GM23338 (cell line): ENCODE measurements at regions not wholly inside any gene's neighbourhood (a gene's known extent, or its start where the extent isn't known, plus 50 kb on each side); places are given as distances from the start of the nearest gene placed in this dataset.

Source experiments
- ATAC-seq: fragments of 200-7000 bp; cut with Tn5 transposase; 3 replicates; pipeline ENCODE4 v1.9.1; 2020
- DNase-seq: peaks from one replicate; pipeline ENCODE4 v3.0.0-alpha.2; 2015; ENCODE audit warnings: low spot score
- H2AFZ ChIP-seq: fragments of 200-600 bp; sonication (generic); 2 replicates; pipeline ENCODE4 v1.8.0; 2016; ENCODE audit warnings: antibody characterized with exemption, mild to moderate bottlenecking, moderate library complexity
- H3F3A ChIP-seq: fragments of 200-600 bp; sonication (generic); replicated peaks from 2 replicates; pipeline ENCODE4 v1.8.0; 2017; ENCODE audit warnings: antibody characterized with exemption, mixed run types, low read depth
- H3K27ac ChIP-seq: fragments of 200-600 bp; sonication (generic); 2 replicates; pipeline ENCODE4 v1.6.1; 2016; ENCODE audit warnings: low read depth
- H3K27me3 ChIP-seq: fragments of 200-600 bp; sonication (generic); 2 replicates; pipeline ENCODE4 v1.8.0; 2016; ENCODE audit warnings: mild to moderate bottlenecking, mixed run types, moderate library complexity; ENCODE audit not compliant: insufficient read depth
- H3K36me3 ChIP-seq: fragments of 200-600 bp; sonication (generic); 2 replicates; pipeline ENCODE4 v1.8.0; 2016; ENCODE audit warnings: mild to moderate bottlenecking; ENCODE audit not compliant: insufficient read depth
- H3K4me1 ChIP-seq: fragments of 200-600 bp; sonication (generic); 2 replicates; pipeline ENCODE4 v1.8.0; 2016; ENCODE audit warnings: mild to moderate bottlenecking, moderate library complexity; ENCODE audit not compliant: insufficient read depth
- H3K4me2 ChIP-seq: fragments of 200-600 bp; sonication (generic); 2 replicates; pipeline ENCODE4 v1.7.1; 2017; ENCODE audit warnings: mixed run types
- H3K4me3 ChIP-seq: fragments of 200-600 bp; sonication (generic); 2 replicates; pipeline ENCODE4 v1.6.1; 2016; ENCODE audit warnings: mixed run types
- H3K79me2 ChIP-seq: fragments of 200-600 bp; sonication (generic); replicated peaks from 2 replicates; pipeline ENCODE4 v1.8.0; 2017; ENCODE audit warnings: mild to moderate bottlenecking; ENCODE audit not compliant: insufficient read depth
- H3K9me2 ChIP-seq: fragments of 200-600 bp; sonication (generic); 2 replicates; pipeline ENCODE4 v1.8.0; 2017; ENCODE audit not compliant: insufficient read depth
- H4K20me1 ChIP-seq: fragments of 200-600 bp; sonication (generic); replicated peaks from 2 replicates; pipeline ENCODE4 v1.8.0; 2017; ENCODE audit warnings: mild to moderate bottlenecking; ENCODE audit not compliant: insufficient read depth
- H3K27ac Mint-ChIP-seq: 2 replicates; pipeline ENCODE4 v1.8.0; 2020; ENCODE audit warnings: inconsistent platforms, mild to moderate bottlenecking, moderate library complexity, mixed read lengths
- H3K27me3 Mint-ChIP-seq: 3 replicates; pipeline ENCODE4 v1.8.0; 2022; ENCODE audit warnings: low read depth, mild to moderate bottlenecking, moderate library complexity, mixed read lengths, inconsistent platforms; ENCODE audit not compliant: insufficient read depth, poor library complexity
- H3K36me3 Mint-ChIP-seq: 3 replicates; pipeline ENCODE4 v1.8.0; 2021; ENCODE audit warnings: low read depth, mild to moderate bottlenecking, inconsistent platforms, moderate library complexity, mixed read lengths
- H3K4me1 Mint-ChIP-seq: 3 replicates; pipeline ENCODE4 v1.8.0; 2020; ENCODE audit warnings: mild to moderate bottlenecking, inconsistent platforms, mixed read lengths
- H3K4me3 Mint-ChIP-seq: 3 replicates; pipeline ENCODE4 v1.8.0; 2021; ENCODE audit warnings: moderate library complexity, mild to moderate bottlenecking, inconsistent platforms, mixed read lengths
- H3K9me3 Mint-ChIP-seq: 3 replicates; pipeline ENCODE4 v1.8.0; 2020; ENCODE audit warnings: moderate library complexity, mild to moderate bottlenecking, inconsistent platforms, mixed read lengths
- CREB1 ChIP-seq: fragments of 250-450 bp; sonication (Bioruptor Pico); IDR thresholded peaks from 2 replicates; pipeline ENCODE4 v1.5.0; 2020; ENCODE audit warnings: low read depth, mild to moderate bottlenecking, moderate library complexity
- ETS1 ChIP-seq: IDR thresholded peaks from 2 replicates; pipeline ENCODE4 v1.6.1; 2016; ENCODE audit warnings: antibody characterized with exemption
- EZH2 ChIP-seq: fragments of 200-600 bp; sonication (generic); IDR thresholded peaks from one replicate; pipeline ENCODE4 v1.8.0; 2017; ENCODE audit warnings: antibody characterized with exemption, mild to moderate bottlenecking, low read depth; ENCODE audit not compliant: unreplicated experiment
- EZH2phosphoT487 ChIP-seq: fragments of 200-600 bp; sonication (generic); IDR thresholded peaks from one replicate; pipeline ENCODE4 v1.8.1; 2018; ENCODE audit warnings: antibody characterized with exemption; ENCODE audit not compliant: unreplicated experiment
- JUNB ChIP-seq: IDR thresholded peaks from one replicate; pipeline ENCODE4 v1.6.1; 2016; ENCODE audit warnings: antibody characterized with exemption; ENCODE audit not compliant: unreplicated experiment
- NANOG ChIP-seq: IDR thresholded peaks from 2 replicates; pipeline ENCODE4 v1.6.1; 2016; ENCODE audit warnings: antibody characterized with exemption, borderline replicate concordance
- POLR2AphosphoS5 ChIP-seq: IDR thresholded peaks from 2 replicates; pipeline ENCODE4 v1.6.1; 2016; ENCODE audit warnings: antibody characterized with exemption, low read depth
- REST ChIP-seq: IDR thresholded peaks from one replicate; pipeline ENCODE4 v1.6.1; 2018; ENCODE audit warnings: antibody characterized with exemption; ENCODE audit not compliant: unreplicated experiment
- STAT1 ChIP-seq: IDR thresholded peaks from one replicate; pipeline ENCODE4 v1.6.1; 2016; ENCODE audit warnings: antibody characterized with exemption; ENCODE audit not compliant: unreplicated experiment
- ZNF114 ChIP-seq: fragments of 250-450 bp; sonication (Bioruptor Pico); IDR thresholded peaks from 2 replicates; pipeline ENCODE4 v1.5.0; 2020; ENCODE audit warnings: mild to moderate bottlenecking, moderate library complexity
- ZNF331 ChIP-seq: fragments of 250-450 bp; sonication (Bioruptor Pico); IDR thresholded peaks from 2 replicates; pipeline ENCODE4 v1.5.0; 2020; ENCODE audit warnings: low read depth, mild to moderate bottlenecking, moderate library complexity
- ZNF462 ChIP-seq: fragments of 250-450 bp; sonication (Bioruptor Pico); IDR thresholded peaks from 2 replicates; pipeline ENCODE4 v1.5.0; 2020; ENCODE audit warnings: mild to moderate bottlenecking, moderate library complexity

GRCh38 chr2:128427413-128427755 lies 108.7 kb upstream of the HS6ST1 start (continued):
- no peak for TF ChIP-seq ZNF462
- TF ChIP-seq CREB1 = no peak
- no peak for TF ChIP-seq NANOG

GRCh38 chr2:128428415-128428814 lies 109.7 kb upstream of the HS6ST1 start:
- TF ChIP-seq EZH2phosphoT487 = no peak
- TF ChIP-seq POLR2AphosphoS5 = no peak
- TF ChIP-seq JUNB = no peak
- no peak for TF ChIP-seq ZNF331
- TF ChIP-seq ZNF114 (CRISPR knock-in tag) = no peak
- TF ChIP-seq STAT1 = no peak
- TF ChIP-seq EZH2 = no peak
- TF ChIP-seq REST = no peak
- TF ChIP-seq ETS1 = no peak
- Histone ChIP-seq H3K4me3 (no peak overlapping the region), H3F3A (no peaks in the 10 kb centered on the region), H3K36me3 (no peaks in the 10 kb centered on the region), H3K79me2 (no peaks in the 10 kb centered on the region), H3K4me2 (no peak overlapping the region), H4K20me1 (no peaks in the 10 kb centered on the region), H3K27me3 (no peaks in the 10 kb centered on the region), H3K27ac (no peak overlapping the region), H2AFZ (no peak overlapping the region), H3K9me2 (no peaks in the 10 kb centered on the region), H3K4me1 (no peaks in the 10 kb centered on the region)
- H3K27me3 Mint-ChIP-seq = peaks cover 6% of the 10 kb centered on the region
- ATAC-seq (no peak), DNase-seq (no peak)
- peaks cover 11% of the 10 kb centered on the region for H3K4me1 Mint-ChIP-seq
- H3K27ac Mint-ChIP-seq = no peak overlapping the region
- peaks cover 7% of the 10 kb centered on the region; the same call in 2 of the 3 replicates for H3K36me3 Mint-ChIP-seq
- no peak overlapping the region for H3K4me3 Mint-ChIP-seq
- peaks cover 15% of the 10 kb centered on the region for H3K9me3 Mint-ChIP-seq
